Liver (tissue), 8 donors: ENCODE measurements at regions not wholly inside any gene's neighbourhood (a gene's known extent, or its start where the extent isn't known, plus 50 kb on each side); places are given as distances from the start of the nearest gene placed in this dataset.

Experiments
- DNase-seq: peaks from one replicate; pipeline ENCODE4 v3.0.0-alpha.2; 2017; ENCODE audit warnings: low spot score
- H3K27ac ChIP-seq, 2 donors: one replicate each; pipeline ENCODE4 v1.7.0; 2013; ENCODE audit warnings: inconsistent platforms in 2 of 2, low read length in 2 of 2, control low read depth in 1 of 2, low read depth in 1 of 2, mild to moderate bottlenecking in 1 of 2
- H3K27me3 ChIP-seq, 4 donors: one replicate each; pipeline versions ENCODE4 v1.6.1 to v1.7.0; 2013; ENCODE audit warnings: low read length in 3 of 4, inconsistent platforms in 1 of 4, mild to moderate bottlenecking in 1 of 4, moderate library complexity in 1 of 4; ENCODE audit not compliant: control insufficient read depth in 4 of 4, insufficient read depth in 4 of 4
- H3K36me3 ChIP-seq, 4 donors: one replicate each; pipeline versions ENCODE4 v1.6.1 to v1.7.0; 2013; ENCODE audit warnings: low read length in 3 of 4, mild to moderate bottlenecking in 3 of 4, low read depth in 1 of 4, moderate library complexity in 1 of 4; ENCODE audit not compliant: control insufficient read depth in 4 of 4, insufficient read depth in 3 of 4
- H3K4me1 ChIP-seq, 4 donors: one replicate each; pipeline versions ENCODE4 v1.6.1 to v1.7.0; 2013; ENCODE audit warnings: low read length in 3 of 4, mild to moderate bottlenecking in 3 of 4, moderate library complexity in 1 of 4; ENCODE audit not compliant: control insufficient read depth in 4 of 4, insufficient read depth in 4 of 4
- H3K4me3 ChIP-seq, 3 donors: one replicate each; pipeline versions ENCODE4 v1.6.1 to v1.7.0; 2013; ENCODE audit warnings: low read length in 3 of 3, control low read depth in 1 of 3, low read depth in 1 of 3, mild to moderate bottlenecking in 1 of 3
- H3K9ac ChIP-seq, 2 donors: one replicate each; pipeline ENCODE4 v1.7.0; 2013; ENCODE audit warnings: low read length in 2 of 2, mild to moderate bottlenecking in 2 of 2, moderate library complexity in 2 of 2, control low read depth in 1 of 2, low read depth in 1 of 2
- H3K9me3 ChIP-seq, 4 donors: one replicate each; pipeline versions ENCODE4 v1.6.1 to v1.7.0; 2013; ENCODE audit warnings: low read length in 3 of 4; ENCODE audit not compliant: control insufficient read depth in 4 of 4
- ATF3 ChIP-seq: IDR thresholded peaks from 2 replicates; pipeline ENCODE4 v1.6.1; 2016; ENCODE audit warnings: antibody characterized with exemption
- CTCF ChIP-seq: fragments of 150-350 bp; IDR thresholded peaks from 2 replicates; pipeline ENCODE4 v1.5.1; 2017; ENCODE audit warnings: improper control_type of control experiment, low read depth, low read length; ENCODE audit not compliant: missing input control
- EGR1 ChIP-seq, 2 donors: IDR thresholded peaks; 2 replicates each; pipeline ENCODE4 v1.6.1; 2016 to 2018; ENCODE audit warnings: antibody characterized with exemption in 2 of 2, low read depth in 2 of 2
- FOXA1 ChIP-seq: IDR thresholded peaks from 2 replicates; pipeline ENCODE4 v1.6.1; 2016; ENCODE audit warnings: antibody characterized with exemption
- FOXA2 ChIP-seq: IDR thresholded peaks from 2 replicates; pipeline ENCODE4 v1.6.1; 2016; ENCODE audit warnings: antibody characterized with exemption
- GABPA ChIP-seq, 2 donors: IDR thresholded peaks in 1 of 2; conservative IDR thresholded peaks in 1 of 2; 2 replicates each; pipeline ENCODE4 v1.6.1; 2016; ENCODE audit warnings: antibody characterized with exemption in 2 of 2, mild to moderate bottlenecking in 1 of 2, moderate library complexity in 1 of 2
- HNF4G ChIP-seq: IDR thresholded peaks from 2 replicates; pipeline ENCODE4 v1.6.1; 2016; ENCODE audit warnings: antibody characterized with exemption
- JUND ChIP-seq, 2 donors: IDR thresholded peaks; 2 replicates each; pipeline ENCODE4 v1.6.1; 2016; ENCODE audit warnings: antibody characterized with exemption in 2 of 2
- MAX ChIP-seq: IDR thresholded peaks from 2 replicates; pipeline ENCODE4 v1.6.1; 2016; ENCODE audit warnings: antibody characterized with exemption
- RAD21 ChIP-seq, 2 donors: IDR thresholded peaks; 2 replicates each; pipeline ENCODE4 v1.6.1; 2016; ENCODE audit warnings: antibody characterized with exemption in 2 of 2, mild to moderate bottlenecking in 2 of 2
- REST ChIP-seq: IDR thresholded peaks from 2 replicates; pipeline ENCODE4 v1.6.1; 2016; ENCODE audit warnings: antibody characterized with exemption, mild to moderate bottlenecking
- RXRA ChIP-seq, 2 donors: IDR thresholded peaks; 2 replicates each; pipeline ENCODE4 v1.6.1; 2017 to 2018; ENCODE audit warnings: antibody characterized with exemption in 2 of 2, mild to moderate bottlenecking in 1 of 2
- SP1 ChIP-seq: IDR thresholded peaks from 2 replicates; pipeline ENCODE4 v1.6.1; 2018; ENCODE audit warnings: antibody characterized with exemption, mild to moderate bottlenecking
- TAF1 ChIP-seq: conservative IDR thresholded peaks from 2 replicates; pipeline ENCODE4 v1.6.1; 2016; ENCODE audit warnings: antibody characterized with exemption, mild to moderate bottlenecking
- YY1 ChIP-seq: IDR thresholded peaks from 2 replicates; pipeline ENCODE4 v1.6.1; 2016; ENCODE audit warnings: antibody characterized with exemption, mild to moderate bottlenecking
- WGBS: extraction: QIAGEN DNeasy Blood & Tissue Kit; methylation state at CpG from one replicate; pipeline ENCODE4 v1.1.7; 2013; 5-methylcytosine and 5-hydroxymethylcytosine counted together
- donor health status: healthy.
- donor health status: healthy.
- donor health status: healthy.
- donor health status: healthy.
- donor health status: healthy.

- WGBS: 67% methylated on average over 1 of the region's 1 CpG
- H3K36me3 ChIP-seq: no peaks in the 10 kb centered on the region
- H3K27me3 ChIP-seq: peaks cover 0 to 2% (median under 1%) of the 10 kb centered on the region in 4 donors
- no peak overlapping the region for H3K9ac ChIP-seq
- no peak for DNase-seq
- TF ChIP-seq EGR1 (IDR thresholded peaks at IDR 0.05; ENCODE audit: low read depth in 2 of 2) (no peak), REST (no peak), FOXA2 (no peak), MAX (no peak), JUND (IDR thresholded peaks at IDR 0.05) (no peak), RAD21 (IDR thresholded peaks at IDR 0.05) (no peak), TAF1 (no peak), FOXA1 (no peak), CTCF (no peak), ATF3 (no peak)
- no peaks in the 10 kb centered on the region for H3K9me3 ChIP-seq
- H3K4me1 ChIP-seq: no peaks in the 10 kb centered on the region
- no peak overlapping the region for H3K4me3 ChIP-seq
- H3K27ac ChIP-seq: no peak overlapping the region
Observed at GRCh38 chr2:106988361-106988760, 102.4 kb upstream of the ST6GAL2 start.

GRCh38 chr2:106990297-106990696 lies 104.3 kb upstream of the ST6GAL2 start:
- no peak for DNase-seq
- WGBS: 60% methylated on average over 3 of the region's 3 CpGs
- Histone ChIP-seq H3K4me3 (no peak overlapping the region), H3K9me3 (no peaks in the 10 kb centered on the region), H3K4me1 (no peaks in the 10 kb centered on the region), H3K9ac (no peak overlapping the region), H3K27me3 (no peaks in the 10 kb centered on the region), H3K36me3 (no peaks in the 10 kb centered on the region), H3K27ac (no peak overlapping the region)
- TF ChIP-seq ATF3 (no peak), GABPA (IDR thresholded peaks at IDR 0.05 in 1 of 2, conservative IDR thresholded peaks at IDR 0.05 in 1 of 2) (no peak)

- H3K9ac ChIP-seq: no peak overlapping the region
- H3K27me3 ChIP-seq: no peaks in the 10 kb centered on the region
- TF ChIP-seq HNF4G: no peak
- TF ChIP-seq REST: no peak
- TF ChIP-seq SP1: no peak
- TF ChIP-seq YY1: no peak
- TF ChIP-seq TAF1: no peak
- TF ChIP-seq FOXA1: no peak
- TF ChIP-seq CTCF: no peak
- no peak for TF ChIP-seq JUND (IDR thresholded peaks at IDR 0.05)
- TF ChIP-seq RXRA (IDR thresholded peaks at IDR 0.05): no peak
- no peak for DNase-seq
- 72% methylated on average over 2 of the region's 2 CpGs for WGBS
- H3K9me3 ChIP-seq: no peaks in the 10 kb centered on the region
- H3K4me1 ChIP-seq: no peaks in the 10 kb centered on the region
- H3K4me3 ChIP-seq: no peak overlapping the region
- H3K36me3 ChIP-seq: no peaks in the 10 kb centered on the region
- no peak overlapping the region for H3K27ac ChIP-seq
Observed at GRCh38 chr2:106991866-106992265, 105.9 kb upstream of the ST6GAL2 start.
